ENCODE measurements at regions not wholly inside any gene's neighbourhood (a gene's known extent, or its start where the extent isn't known, plus 50 kb on each side); places are given as distances from the start of the nearest gene placed in this dataset.

DNA sequence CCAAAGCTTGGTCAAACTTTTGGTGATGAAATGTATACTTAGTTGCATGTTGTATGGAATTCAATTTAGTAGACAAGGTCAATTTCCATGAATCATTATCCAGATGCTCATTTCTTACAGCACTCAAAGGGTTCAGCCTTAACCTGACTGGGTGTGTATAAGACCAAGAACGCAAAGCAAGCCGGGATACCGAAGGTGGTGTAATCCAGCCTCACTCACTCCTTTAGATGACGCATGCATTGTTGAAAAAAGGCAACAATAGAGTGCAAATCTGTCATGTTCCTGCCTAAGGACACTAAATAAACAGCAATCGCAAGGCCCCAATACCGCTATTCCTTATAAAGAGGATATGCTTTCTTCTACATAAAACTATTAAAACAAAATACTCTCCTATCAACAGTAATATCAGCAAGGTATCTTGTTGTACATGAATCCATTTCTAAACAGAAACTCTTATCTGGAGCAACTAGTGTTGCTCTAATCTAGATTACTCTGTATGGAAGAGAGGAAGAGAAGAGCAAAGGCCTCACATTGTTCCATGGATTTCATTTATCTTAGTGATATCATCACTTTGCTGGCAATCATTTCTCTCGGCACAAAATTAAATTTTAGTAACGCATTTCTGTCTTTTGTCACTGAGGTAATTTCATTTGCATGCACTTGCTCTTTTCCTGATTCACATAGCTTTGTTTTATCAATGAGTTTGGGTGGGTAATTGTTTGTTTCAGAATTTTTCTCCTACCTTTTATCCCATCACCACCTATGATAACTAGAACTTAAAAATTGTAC, 96.2 kb downstream of the PLK2 start:
- DNase-seq (ENCODE audit: low spot score), result no peak
- Histone ChIP-seq H3K27me3 (ENCODE audit: control insufficient read depth in 4 of 4, insufficient read depth in 4 of 4, low read length in 3 of 4) (no peaks in the 10 kb centered on the region), H3K27ac (ENCODE audit: low read depth in 1 of 2, low read length in 2 of 2) (no peak overlapping the region), H3K4me3 (ENCODE audit: low read depth in 1 of 3, low read length in 3 of 3) (no peak overlapping the region), H3K36me3 (ENCODE audit: control insufficient read depth in 4 of 4, insufficient read depth in 3 of 4, low read depth in 1 of 4, low read length in 3 of 4) (no peaks in the 10 kb centered on the region), H3K4me1 (ENCODE audit: control insufficient read depth in 4 of 4, insufficient read depth in 4 of 4, low read length in 3 of 4) (no peaks in the 10 kb centered on the region), H3K9ac (ENCODE audit: low read depth in 1 of 2, low read length in 2 of 2) (no peak overlapping the region), H3K9me3 (ENCODE audit: control insufficient read depth in 4 of 4, low read length in 3 of 4) (no peaks in the 10 kb centered on the region)
- 90% methylated on average over 8 of the region's 8 CpGs for WGBS
- no peak for TF ChIP-seq TAF1 (conservative IDR thresholded peaks at IDR 0.05)
- no peak for TF ChIP-seq HNF4A (conservative IDR thresholded peaks at IDR 0.05)
- TF ChIP-seq EGR1 (IDR thresholded peaks at IDR 0.05; ENCODE audit: low read depth in 2 of 2), result no peak
- TF ChIP-seq, protein P1, sequence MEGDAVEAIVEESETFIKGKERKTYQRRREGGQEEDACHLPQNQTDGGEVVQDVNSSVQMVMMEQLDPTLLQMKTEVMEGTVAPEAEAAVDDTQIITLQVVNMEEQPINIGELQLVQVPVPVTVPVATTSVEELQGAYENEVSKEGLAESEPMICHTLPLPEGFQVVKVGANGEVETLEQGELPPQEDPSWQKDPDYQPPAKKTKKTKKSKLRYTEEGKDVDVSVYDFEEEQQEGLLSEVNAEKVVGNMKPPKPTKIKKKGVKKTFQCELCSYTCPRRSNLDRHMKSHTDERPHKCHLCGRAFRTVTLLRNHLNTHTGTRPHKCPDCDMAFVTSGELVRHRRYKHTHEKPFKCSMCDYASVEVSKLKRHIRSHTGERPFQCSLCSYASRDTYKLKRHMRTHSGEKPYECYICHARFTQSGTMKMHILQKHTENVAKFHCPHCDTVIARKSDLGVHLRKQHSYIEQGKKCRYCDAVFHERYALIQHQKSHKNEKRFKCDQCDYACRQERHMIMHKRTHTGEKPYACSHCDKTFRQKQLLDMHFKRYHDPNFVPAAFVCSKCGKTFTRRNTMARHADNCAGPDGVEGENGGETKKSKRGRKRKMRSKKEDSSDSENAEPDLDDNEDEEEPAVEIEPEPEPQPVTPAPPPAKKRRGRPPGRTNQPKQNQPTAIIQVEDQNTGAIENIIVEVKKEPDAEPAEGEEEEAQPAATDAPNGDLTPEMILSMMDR (IDR thresholded peaks at IDR 0.05; ENCODE audit: low read depth, low read length, missing input control), result no peak
- no peak for TF ChIP-seq SP1 (IDR thresholded peaks at IDR 0.05)
- TF ChIP-seq JUND (IDR thresholded peaks at IDR 0.05), result no peak
- TF ChIP-seq YY1 (IDR thresholded peaks at IDR 0.05), result no peak
- no peak for TF ChIP-seq FOXA2 (IDR thresholded peaks at IDR 0.05)
- TF ChIP-seq, protein P2, sequence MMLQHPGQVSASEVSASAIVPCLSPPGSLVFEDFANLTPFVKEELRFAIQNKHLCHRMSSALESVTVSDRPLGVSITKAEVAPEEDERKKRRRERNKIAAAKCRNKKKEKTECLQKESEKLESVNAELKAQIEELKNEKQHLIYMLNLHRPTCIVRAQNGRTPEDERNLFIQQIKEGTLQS (IDR thresholded peaks at IDR 0.05), result no peak
- no peak for TF ChIP-seq NR2F2 (IDR thresholded peaks at IDR 0.05)
- no peak for TF ChIP-seq HNF4G (IDR thresholded peaks at IDR 0.05)
- no peak for TF ChIP-seq RAD21 (IDR thresholded peaks at IDR 0.05)
- no peak for TF ChIP-seq FOXA1 (IDR thresholded peaks at IDR 0.05)

DNA sequence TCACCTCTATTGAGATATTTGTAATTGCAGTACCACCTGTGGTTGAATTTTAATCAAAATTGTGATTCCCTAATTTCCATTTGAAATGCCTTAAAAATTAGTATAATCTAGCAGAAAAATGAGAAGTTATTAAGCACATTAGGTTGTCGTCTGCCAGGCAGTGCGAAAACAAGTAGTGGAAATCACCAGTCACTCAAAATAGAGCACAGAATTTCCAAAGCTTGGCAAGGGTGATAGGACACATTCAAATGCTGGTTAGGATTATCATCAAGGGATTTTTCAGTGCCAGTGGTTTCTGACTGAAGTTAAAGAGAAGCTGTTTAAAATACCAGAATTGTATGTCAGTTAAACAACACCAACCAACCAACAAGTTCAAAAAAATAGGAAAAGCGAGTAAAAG, 97.8 kb downstream of the PLK2 start:
- WGBS, result 88% methylated on average over 3 of the region's 3 CpGs
- H3K27ac ChIP-seq (ENCODE audit: low read depth in 1 of 2, low read length in 2 of 2), result no peak overlapping the region
- no peak for DNase-seq (ENCODE audit: low spot score)

More for the DNA sequence above, 97.8 kb downstream of the PLK2 start:
- H3K4me1 ChIP-seq (ENCODE audit: control insufficient read depth in 4 of 4, insufficient read depth in 4 of 4, low read length in 3 of 4), result no peaks in the 10 kb centered on the region
- no peak overlapping the region for H3K4me3 ChIP-seq (ENCODE audit: low read depth in 1 of 3, low read length in 3 of 3)
- no peaks in the 10 kb centered on the region for H3K36me3 ChIP-seq (ENCODE audit: control insufficient read depth in 4 of 4, insufficient read depth in 3 of 4, low read depth in 1 of 4, low read length in 3 of 4)
- H3K9me3 ChIP-seq (ENCODE audit: control insufficient read depth in 4 of 4, low read length in 3 of 4), result no peaks in the 10 kb centered on the region
- no peak overlapping the region for H3K9ac ChIP-seq (ENCODE audit: low read depth in 1 of 2, low read length in 2 of 2)
- no peak for TF ChIP-seq RXRA (IDR thresholded peaks at IDR 0.05)
- TF ChIP-seq JUND (IDR thresholded peaks at IDR 0.05), result no peak
- no peak for TF ChIP-seq GABPA (IDR thresholded peaks at IDR 0.05 in 1 of 2, conservative IDR thresholded peaks at IDR 0.05 in 1 of 2)
- TF ChIP-seq, protein P3, sequence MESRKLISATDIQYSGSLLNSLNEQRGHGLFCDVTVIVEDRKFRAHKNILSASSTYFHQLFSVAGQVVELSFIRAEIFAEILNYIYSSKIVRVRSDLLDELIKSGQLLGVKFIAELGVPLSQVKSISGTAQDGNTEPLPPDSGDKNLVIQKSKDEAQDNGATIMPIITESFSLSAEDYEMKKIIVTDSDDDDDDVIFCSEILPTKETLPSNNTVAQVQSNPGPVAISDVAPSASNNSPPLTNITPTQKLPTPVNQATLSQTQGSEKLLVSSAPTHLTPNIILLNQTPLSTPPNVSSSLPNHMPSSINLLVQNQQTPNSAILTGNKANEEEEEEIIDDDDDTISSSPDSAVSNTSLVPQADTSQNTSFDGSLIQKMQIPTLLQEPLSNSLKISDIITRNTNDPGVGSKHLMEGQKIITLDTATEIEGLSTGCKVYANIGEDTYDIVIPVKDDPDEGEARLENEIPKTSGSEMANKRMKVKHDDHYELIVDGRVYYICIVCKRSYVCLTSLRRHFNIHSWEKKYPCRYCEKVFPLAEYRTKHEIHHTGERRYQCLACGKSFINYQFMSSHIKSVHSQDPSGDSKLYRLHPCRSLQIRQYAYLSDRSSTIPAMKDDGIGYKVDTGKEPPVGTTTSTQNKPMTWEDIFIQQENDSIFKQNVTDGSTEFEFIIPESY (IDR thresholded peaks at IDR 0.05), result no peak
- TF ChIP-seq SP1 (IDR thresholded peaks at IDR 0.05), result no peak
- TF ChIP-seq, protein P1 (IDR thresholded peaks at IDR 0.05; ENCODE audit: low read depth, low read length, missing input control), result no peak
- TF ChIP-seq HNF4G (IDR thresholded peaks at IDR 0.05), result no peak
- TF ChIP-seq, protein P2 (IDR thresholded peaks at IDR 0.05), result no peak
- no peak for TF ChIP-seq EGR1 (IDR thresholded peaks at IDR 0.05; ENCODE audit: low read depth in 2 of 2)
- TF ChIP-seq TAF1 (conservative IDR thresholded peaks at IDR 0.05), result no peak
- no peak for TF ChIP-seq RAD21 (IDR thresholded peaks at IDR 0.05)
- TF ChIP-seq HNF4A (conservative IDR thresholded peaks at IDR 0.05), result no peak
- TF ChIP-seq, protein P4, sequence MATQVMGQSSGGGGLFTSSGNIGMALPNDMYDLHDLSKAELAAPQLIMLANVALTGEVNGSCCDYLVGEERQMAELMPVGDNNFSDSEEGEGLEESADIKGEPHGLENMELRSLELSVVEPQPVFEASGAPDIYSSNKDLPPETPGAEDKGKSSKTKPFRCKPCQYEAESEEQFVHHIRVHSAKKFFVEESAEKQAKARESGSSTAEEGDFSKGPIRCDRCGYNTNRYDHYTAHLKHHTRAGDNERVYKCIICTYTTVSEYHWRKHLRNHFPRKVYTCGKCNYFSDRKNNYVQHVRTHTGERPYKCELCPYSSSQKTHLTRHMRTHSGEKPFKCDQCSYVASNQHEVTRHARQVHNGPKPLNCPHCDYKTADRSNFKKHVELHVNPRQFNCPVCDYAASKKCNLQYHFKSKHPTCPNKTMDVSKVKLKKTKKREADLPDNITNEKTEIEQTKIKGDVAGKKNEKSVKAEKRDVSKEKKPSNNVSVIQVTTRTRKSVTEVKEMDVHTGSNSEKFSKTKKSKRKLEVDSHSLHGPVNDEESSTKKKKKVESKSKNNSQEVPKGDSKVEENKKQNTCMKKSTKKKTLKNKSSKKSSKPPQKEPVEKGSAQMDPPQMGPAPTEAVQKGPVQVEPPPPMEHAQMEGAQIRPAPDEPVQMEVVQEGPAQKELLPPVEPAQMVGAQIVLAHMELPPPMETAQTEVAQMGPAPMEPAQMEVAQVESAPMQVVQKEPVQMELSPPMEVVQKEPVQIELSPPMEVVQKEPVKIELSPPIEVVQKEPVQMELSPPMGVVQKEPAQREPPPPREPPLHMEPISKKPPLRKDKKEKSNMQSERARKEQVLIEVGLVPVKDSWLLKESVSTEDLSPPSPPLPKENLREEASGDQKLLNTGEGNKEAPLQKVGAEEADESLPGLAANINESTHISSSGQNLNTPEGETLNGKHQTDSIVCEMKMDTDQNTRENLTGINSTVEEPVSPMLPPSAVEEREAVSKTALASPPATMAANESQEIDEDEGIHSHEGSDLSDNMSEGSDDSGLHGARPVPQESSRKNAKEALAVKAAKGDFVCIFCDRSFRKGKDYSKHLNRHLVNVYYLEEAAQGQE (IDR thresholded peaks at IDR 0.05), result no peak
- TF ChIP-seq NR2F2 (IDR thresholded peaks at IDR 0.05), result no peak
- TF ChIP-seq, protein P5, sequence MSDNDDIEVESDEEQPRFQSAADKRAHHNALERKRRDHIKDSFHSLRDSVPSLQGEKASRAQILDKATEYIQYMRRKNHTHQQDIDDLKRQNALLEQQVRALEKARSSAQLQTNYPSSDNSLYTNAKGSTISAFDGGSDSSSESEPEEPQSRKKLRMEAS (IDR thresholded peaks at IDR 0.05), result no peak
- no peak for TF ChIP-seq YY1 (IDR thresholded peaks at IDR 0.05)
- TF ChIP-seq FOXA2 (IDR thresholded peaks at IDR 0.05), result no peak
- no peak for TF ChIP-seq FOXA1 (IDR thresholded peaks at IDR 0.05)
- H3K27me3 ChIP-seq (ENCODE audit: control insufficient read depth in 4 of 4, insufficient read depth in 4 of 4, low read length in 3 of 4), result no peaks in the 10 kb centered on the region

All from liver (tissue), 8 donors.